Astrocyte of the cerebellum (primary cell): ENCODE measurements at regions not wholly inside any gene's neighbourhood (a gene's known extent, or its start where the extent isn't known, plus 50 kb on each side); places are given as distances from the start of the nearest gene placed in this dataset.
"Not testable (repeated sequence)": the region's sequence is repeated elsewhere in the genome, so short reads cannot be mapped to it uniquely, and the experiment has no call there.

ENCODE experiments used
- DNase-seq: peaks from one replicate; pipeline ENCODE4 v3.0.0-alpha.2; 2011; ENCODE audit warnings: low read depth
- H3K4me3 ChIP-seq: 2 replicates; pipeline ENCODE4 v1.5.1; 2011; ENCODE audit warnings: mild to moderate bottlenecking, low read depth, low read length, moderate library complexity
- in situ Hi-C: cut with HindIII; loops from 2 replicates; pipeline ENCODE4 v1.10.0; 2017; ENCODE audit warnings: low sequenced_read_pairs
- TF ChIP-seq, protein P1 (sequence below): IDR thresholded peaks from 2 replicates; pipeline ENCODE4 v1.5.1; 2012; ENCODE audit warnings: low read length, low read depth, moderate library complexity, mild to moderate bottlenecking; ENCODE audit errors: missing control alignments

DNA sequence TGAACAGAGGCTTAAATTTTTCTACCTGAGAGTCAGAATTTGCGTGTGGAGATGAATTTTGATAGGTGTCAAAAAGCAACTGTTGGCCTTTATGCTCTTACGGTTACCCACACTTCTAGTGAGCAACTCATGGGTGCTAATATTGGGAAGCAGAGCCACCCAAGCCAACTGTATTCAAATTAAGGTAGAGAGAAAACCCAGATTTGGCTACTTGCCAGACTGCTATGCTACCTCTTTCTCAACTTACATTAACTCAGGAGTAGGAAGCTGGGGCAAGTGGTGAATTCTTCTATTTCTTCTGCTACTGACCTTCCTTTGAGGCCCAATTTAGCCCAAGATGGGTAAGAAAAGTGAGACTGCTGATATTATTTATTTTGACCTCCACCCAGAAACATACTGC is 83.9 kb downstream of the OLFM4 start:
- TF ChIP-seq, protein P1, sequence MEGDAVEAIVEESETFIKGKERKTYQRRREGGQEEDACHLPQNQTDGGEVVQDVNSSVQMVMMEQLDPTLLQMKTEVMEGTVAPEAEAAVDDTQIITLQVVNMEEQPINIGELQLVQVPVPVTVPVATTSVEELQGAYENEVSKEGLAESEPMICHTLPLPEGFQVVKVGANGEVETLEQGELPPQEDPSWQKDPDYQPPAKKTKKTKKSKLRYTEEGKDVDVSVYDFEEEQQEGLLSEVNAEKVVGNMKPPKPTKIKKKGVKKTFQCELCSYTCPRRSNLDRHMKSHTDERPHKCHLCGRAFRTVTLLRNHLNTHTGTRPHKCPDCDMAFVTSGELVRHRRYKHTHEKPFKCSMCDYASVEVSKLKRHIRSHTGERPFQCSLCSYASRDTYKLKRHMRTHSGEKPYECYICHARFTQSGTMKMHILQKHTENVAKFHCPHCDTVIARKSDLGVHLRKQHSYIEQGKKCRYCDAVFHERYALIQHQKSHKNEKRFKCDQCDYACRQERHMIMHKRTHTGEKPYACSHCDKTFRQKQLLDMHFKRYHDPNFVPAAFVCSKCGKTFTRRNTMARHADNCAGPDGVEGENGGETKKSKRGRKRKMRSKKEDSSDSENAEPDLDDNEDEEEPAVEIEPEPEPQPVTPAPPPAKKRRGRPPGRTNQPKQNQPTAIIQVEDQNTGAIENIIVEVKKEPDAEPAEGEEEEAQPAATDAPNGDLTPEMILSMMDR = no peak
- in situ Hi-C loops = loop anchor here (5.0 kb wide), 1 partner anchor 45 kb away; no protein-coding TSS in a partner anchor
- DNase-seq = no peak
- H3K4me3 ChIP-seq = no peak overlapping the region

DNA sequence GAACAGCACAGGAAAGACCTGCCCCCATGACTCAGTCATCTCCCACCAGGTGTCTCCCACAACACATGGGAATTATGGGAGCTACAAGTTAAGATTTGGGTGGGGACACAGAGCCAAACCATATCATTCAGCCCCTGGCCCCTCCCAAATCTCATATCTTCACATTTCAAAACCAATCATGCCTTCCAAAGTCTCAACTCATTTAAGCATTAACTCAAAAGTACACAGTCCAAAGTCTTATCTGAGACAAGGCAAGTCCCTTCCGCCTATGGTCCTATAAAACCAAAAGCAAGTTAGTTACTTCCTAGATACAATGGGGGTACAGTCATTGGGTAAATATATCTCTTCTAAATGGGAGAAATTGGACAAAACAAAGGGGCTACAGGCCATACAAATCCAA is 88.4 kb downstream of the OLFM4 start:
- DNase-seq, in situ Hi-C loops, H3K4me3 ChIP-seq: not testable (repeated sequence)

DNA sequence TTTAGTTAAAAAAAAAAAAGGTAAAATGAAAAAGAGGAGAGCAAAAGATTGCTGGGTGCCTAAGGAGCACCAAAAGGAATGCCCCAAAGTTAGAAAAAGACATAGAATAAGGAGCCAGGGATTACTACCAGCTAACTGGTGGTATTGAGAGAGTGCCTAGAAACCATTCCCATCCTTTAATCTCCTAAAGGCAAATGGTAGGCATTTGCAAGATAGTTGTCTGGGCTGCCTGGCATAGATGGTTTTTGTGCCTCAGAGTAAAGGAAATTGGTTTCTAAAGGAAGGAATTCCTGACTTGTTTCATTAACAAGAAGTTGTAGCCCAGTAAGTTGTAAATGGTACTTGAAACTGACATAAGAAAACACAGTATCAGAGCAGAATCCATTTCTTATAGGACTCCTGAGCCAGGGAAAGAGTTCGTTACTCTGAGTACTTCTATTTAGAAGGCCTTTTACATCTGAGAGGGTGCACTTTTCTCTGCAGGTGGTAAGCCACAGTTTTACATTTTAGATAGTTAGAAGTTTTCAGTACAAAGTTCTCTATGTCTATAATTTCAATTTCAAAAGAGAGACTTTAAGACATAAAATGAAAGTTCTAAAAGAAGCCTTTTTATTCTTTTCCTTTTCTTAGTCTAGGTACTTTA is 92.6 kb downstream of the OLFM4 start:
- in situ Hi-C loops = no loop called here
- H3K4me3 ChIP-seq = no peak overlapping the region
- TF ChIP-seq, protein P1 = no peak
- DNase-seq = no peak

DNA sequence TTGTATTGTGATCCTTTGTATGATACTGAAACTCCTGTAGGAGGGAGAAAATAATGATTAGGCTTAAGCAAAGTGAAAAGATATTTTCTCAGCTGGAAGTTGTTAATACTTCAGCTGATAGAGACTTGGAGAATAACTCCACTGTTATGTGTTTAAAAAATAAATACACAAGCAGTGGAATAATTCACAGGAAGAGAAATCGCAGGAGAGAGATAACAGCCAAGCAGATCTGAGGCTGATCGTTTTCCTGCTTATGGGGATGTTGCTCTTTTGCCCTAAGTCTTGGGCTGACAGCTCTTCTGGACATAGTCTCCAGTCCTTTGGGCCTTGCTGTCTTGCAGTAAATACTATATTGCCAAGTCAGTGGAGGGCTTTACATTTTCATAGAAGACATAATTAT is 93.3 kb downstream of the OLFM4 start:
- no peak overlapping the region for H3K4me3 ChIP-seq
- in situ Hi-C loops = no loop called here
- DNase-seq = no peak
- TF ChIP-seq, protein P1 = no peak

DNA sequence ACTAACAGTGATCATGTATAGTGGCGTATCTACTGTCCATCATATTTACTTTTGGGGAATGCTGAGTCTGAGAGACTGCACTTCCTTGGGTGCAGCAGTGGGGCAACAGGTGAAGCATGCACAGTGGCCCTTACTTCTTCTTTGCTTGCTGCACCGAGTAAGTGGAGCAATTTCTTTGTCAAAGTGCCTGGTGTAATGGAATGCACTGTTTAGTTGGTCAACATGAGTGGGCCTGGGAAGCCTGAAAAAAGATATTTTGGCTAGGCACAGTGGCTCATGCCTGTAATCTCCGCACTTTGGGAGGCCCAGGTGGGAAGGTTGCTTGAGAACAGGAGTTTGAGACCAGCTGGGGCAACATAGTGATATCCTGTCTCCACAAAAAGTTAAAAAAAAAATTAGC is 94.9 kb downstream of the OLFM4 start:
- in situ Hi-C loops = no loop called here
- TF ChIP-seq, protein P1 = no peak
- no peak for DNase-seq
- H3K4me3 ChIP-seq = no peak overlapping the region

DNA sequence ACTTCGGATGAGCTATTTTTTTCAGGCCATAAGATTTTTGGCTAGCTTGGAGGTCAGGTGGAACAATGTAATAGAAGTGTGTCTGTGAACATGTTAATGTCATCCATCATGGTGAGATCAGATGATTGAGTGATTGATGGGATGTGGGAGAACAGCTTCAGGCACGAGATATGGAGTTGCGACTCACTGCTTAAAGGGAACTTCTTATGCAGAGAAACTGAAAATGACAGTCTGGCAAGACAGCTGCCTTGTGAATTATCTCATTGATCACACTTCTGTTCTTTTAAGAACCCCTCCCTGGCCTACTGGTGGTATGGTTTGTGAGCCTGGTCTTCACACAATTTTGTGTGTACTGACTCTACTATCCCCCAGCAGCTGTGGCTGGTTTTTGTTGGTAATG is 96.0 kb downstream of the OLFM4 start:
- TF ChIP-seq, protein P1 = no peak
- no peak overlapping the region for H3K4me3 ChIP-seq
- DNase-seq = no peak
- in situ Hi-C loops = no loop called here

DNA sequence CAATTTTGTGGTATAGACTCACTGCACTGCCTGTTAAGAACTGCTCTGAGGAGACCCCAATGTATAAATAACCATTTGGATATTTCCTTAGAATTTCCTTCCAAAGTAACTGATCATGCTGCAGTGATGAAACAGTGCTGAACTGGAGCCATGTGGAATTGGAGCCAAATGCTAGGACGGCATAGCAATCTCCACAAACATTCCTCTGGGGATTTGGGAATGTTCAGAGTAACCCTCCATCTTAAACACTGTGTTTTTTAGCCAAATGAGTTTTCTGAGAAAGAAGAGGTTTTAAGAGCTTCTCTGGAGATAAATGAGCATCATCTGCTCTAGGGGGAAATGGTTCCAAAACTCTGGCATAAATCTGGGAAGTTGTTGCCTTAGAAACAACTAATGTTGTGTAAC is 98.2 kb downstream of the OLFM4 start:
- no peak overlapping the region for H3K4me3 ChIP-seq
- no peak for DNase-seq
- in situ Hi-C loops = no loop called here
- TF ChIP-seq, protein P1 = no peak
